Keratinocyte (primary cell): ENCODE measurements at regions not wholly inside any gene's neighbourhood (a gene's known extent, or its start where the extent isn't known, plus 50 kb on each side); places are given as distances from the start of the nearest gene placed in this dataset.

Experiments used
- DNase-seq: peaks from one replicate; pipeline ENCODE4 v3.0.0-alpha.2; 2011; ENCODE audit warnings: low read depth, missing footprints, low spot score
- FAIRE-seq: peaks from 2 replicates; lab custom pipeline; 2011; peaks lifted over from hg19 to GRCh38; lab: Jason Lieb, UNC
- H2AFZ ChIP-seq: 2 replicates; pipeline ENCODE4 v1.6.0; 2012; ENCODE audit warnings: low read length, control low read depth, inconsistent platforms; ENCODE audit not compliant: control insufficient read depth
- H3K27ac ChIP-seq: 2 replicates; pipeline ENCODE4 v1.5.1; 2011; ENCODE audit warnings: low read length; ENCODE audit not compliant: control insufficient read depth, insufficient read depth
- H3K27me3 ChIP-seq: 3 replicates; pipeline ENCODE4 v1.6.0; 2011; ENCODE audit warnings: low read length; ENCODE audit not compliant: control insufficient read depth, insufficient read depth; ENCODE audit errors: extremely low read depth
- H3K36me3 ChIP-seq, 2 experiments: 2 replicates in 1 of 2; 3 replicates in 1 of 2; pipeline ENCODE4 v1.5.1; 2011; ENCODE audit warnings: low read length in 2 of 2, mild to moderate bottlenecking in 1 of 2; ENCODE audit not compliant: control insufficient read depth in 2 of 2, insufficient read depth in 2 of 2; ENCODE audit errors: extremely low read depth in 1 of 2
- H3K4me1 ChIP-seq: 3 replicates; pipeline ENCODE4 v1.5.1; 2011; ENCODE audit warnings: low read length; ENCODE audit not compliant: control insufficient read depth, insufficient read depth; ENCODE audit errors: extremely low read depth
- H3K4me2 ChIP-seq: 3 replicates; pipeline ENCODE4 v1.6.0; 2011; ENCODE audit warnings: low read depth, low read length; ENCODE audit not compliant: control insufficient read depth, insufficient read depth; ENCODE audit errors: extremely low read depth
- H3K4me3 ChIP-seq, 3 experiments: fragments of 200-600 bp in 1 of 3; sonication (generic) in 1 of 3; 2 replicates in 2 of 3; 3 replicates in 1 of 3; pipeline ENCODE4 v1.5.1; 2011 to 2016; ENCODE audit warnings: low read length in 3 of 3, mild to moderate bottlenecking in 3 of 3, control low read depth in 2 of 3, inconsistent platforms in 1 of 3, low read depth in 1 of 3, mixed read lengths in 1 of 3, mixed run types in 1 of 3, moderate library complexity in 1 of 3; ENCODE audit not compliant: control insufficient read depth in 2 of 3, insufficient read depth in 2 of 3; ENCODE audit errors: extremely low read depth in 1 of 3
- H3K79me2 ChIP-seq: 2 replicates; pipeline ENCODE4 v1.6.0; 2012; ENCODE audit warnings: low read length; ENCODE audit not compliant: control insufficient read depth, insufficient read depth
- H3K9ac ChIP-seq: 3 replicates; pipeline ENCODE4 v1.6.0; 2011; ENCODE audit warnings: low read length; ENCODE audit not compliant: control insufficient read depth, insufficient read depth; ENCODE audit errors: extremely low read depth
- H3K9me1 ChIP-seq: 3 replicates; pipeline ENCODE4 v1.6.0; 2011; ENCODE audit warnings: low read length; ENCODE audit not compliant: control insufficient read depth, insufficient read depth; ENCODE audit errors: extremely low read depth
- H3K9me3 ChIP-seq: 2 replicates; pipeline ENCODE4 v1.5.1; 2012; ENCODE audit warnings: low read depth, low read length; ENCODE audit not compliant: control insufficient read depth
- H4K20me1 ChIP-seq: 3 replicates; pipeline ENCODE4 v1.6.0; 2011; ENCODE audit warnings: low read length; ENCODE audit not compliant: control insufficient read depth, insufficient read depth; ENCODE audit errors: extremely low read depth
- EZH2 ChIP-seq: IDR thresholded peaks from one replicate; pipeline ENCODE4 v1.6.1; 2012; ENCODE audit warnings: inconsistent platforms, mild to moderate bottlenecking, low read length, moderate library complexity
- dilution Hi-C: fragments of 300-500 bp; cut with MboI; formaldehyde crosslinking; loops from one replicate; pipeline ENCODE4 v1.7.0; 2020; ENCODE audit warnings: low sequenced_read_pairs; ENCODE audit not compliant: extremely low pct_ligation_motif_present
- TF ChIP-seq, protein P1 (sequence below), 3 experiments: IDR thresholded peaks in 1 of 3; conservative IDR thresholded peaks in 1 of 3; optimal IDR thresholded peaks in 1 of 3; 2 replicates in 2 of 3; 3 replicates in 1 of 3; pipeline versions ENCODE3 to v1.5.1; 2011; ENCODE audit warnings: low read length in 3 of 3, mild to moderate bottlenecking in 3 of 3, moderate library complexity in 2 of 3, control low read depth in 1 of 3, inconsistent platforms in 1 of 3; ENCODE audit not compliant: insufficient read depth in 2 of 3; ENCODE audit errors: extremely low read depth in 1 of 3

DNA sequence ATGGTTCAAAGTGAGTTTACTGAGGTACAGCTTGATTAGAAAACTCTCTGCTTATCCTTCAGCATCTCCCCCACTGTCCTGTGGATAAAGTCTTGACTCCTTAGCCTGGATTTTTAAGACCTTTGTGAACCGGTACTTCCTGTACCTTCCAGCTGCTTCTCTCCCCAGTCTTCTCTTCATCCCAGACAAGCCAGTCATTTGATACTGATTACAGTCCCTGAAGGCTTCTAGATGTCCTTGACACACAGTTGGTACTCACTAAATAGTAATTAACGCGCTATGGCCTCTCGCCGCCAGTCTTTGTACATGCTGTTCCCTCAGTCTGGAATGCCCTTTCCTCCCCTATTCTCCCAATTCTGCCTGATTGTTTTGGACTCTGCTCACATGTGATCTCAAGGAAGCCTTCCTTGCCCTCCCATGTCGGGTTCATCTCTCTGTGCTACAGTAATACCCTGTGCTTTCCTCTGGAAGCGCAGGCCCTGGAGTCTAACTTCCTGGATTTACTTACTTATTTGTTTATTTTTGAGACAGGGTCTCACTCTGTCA lies 50.6 kb upstream of the PTGR2 start:
- Histone ChIP-seq H3K9ac (no peak overlapping the region), H3K9me3 (no peaks in the 10 kb centered on the region), H3K4me1 (peaks cover 34% of the 10 kb centered on the region), H3K27ac (no peak overlapping the region), H3K36me3 (no peaks in the 10 kb centered on the region), H3K9me1 (no peaks in the 10 kb centered on the region), H3K4me3 (no peak overlapping the region), H3K4me2 (no peak overlapping the region), H3K27me3 (no peaks in the 10 kb centered on the region), H2AFZ (no peak overlapping the region), H3K79me2 (no peaks in the 10 kb centered on the region), H4K20me1 (no peaks in the 10 kb centered on the region)
- DNase-seq = no peak
- TF ChIP-seq, protein P1, sequence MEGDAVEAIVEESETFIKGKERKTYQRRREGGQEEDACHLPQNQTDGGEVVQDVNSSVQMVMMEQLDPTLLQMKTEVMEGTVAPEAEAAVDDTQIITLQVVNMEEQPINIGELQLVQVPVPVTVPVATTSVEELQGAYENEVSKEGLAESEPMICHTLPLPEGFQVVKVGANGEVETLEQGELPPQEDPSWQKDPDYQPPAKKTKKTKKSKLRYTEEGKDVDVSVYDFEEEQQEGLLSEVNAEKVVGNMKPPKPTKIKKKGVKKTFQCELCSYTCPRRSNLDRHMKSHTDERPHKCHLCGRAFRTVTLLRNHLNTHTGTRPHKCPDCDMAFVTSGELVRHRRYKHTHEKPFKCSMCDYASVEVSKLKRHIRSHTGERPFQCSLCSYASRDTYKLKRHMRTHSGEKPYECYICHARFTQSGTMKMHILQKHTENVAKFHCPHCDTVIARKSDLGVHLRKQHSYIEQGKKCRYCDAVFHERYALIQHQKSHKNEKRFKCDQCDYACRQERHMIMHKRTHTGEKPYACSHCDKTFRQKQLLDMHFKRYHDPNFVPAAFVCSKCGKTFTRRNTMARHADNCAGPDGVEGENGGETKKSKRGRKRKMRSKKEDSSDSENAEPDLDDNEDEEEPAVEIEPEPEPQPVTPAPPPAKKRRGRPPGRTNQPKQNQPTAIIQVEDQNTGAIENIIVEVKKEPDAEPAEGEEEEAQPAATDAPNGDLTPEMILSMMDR (optimal IDR thresholded peaks at IDR 0.05 in 1 of 3, IDR thresholded peaks at IDR 0.05 in 1 of 3, conservative IDR thresholded peaks at IDR 0.05 in 1 of 3; ENCODE audit: extremely low read depth in 1 of 3, insufficient read depth in 2 of 3, low read length in 3 of 3) = no peak
- no peak for TF ChIP-seq EZH2
- dilution Hi-C loops = no loop called here
- FAIRE-seq = no peak

DNA sequence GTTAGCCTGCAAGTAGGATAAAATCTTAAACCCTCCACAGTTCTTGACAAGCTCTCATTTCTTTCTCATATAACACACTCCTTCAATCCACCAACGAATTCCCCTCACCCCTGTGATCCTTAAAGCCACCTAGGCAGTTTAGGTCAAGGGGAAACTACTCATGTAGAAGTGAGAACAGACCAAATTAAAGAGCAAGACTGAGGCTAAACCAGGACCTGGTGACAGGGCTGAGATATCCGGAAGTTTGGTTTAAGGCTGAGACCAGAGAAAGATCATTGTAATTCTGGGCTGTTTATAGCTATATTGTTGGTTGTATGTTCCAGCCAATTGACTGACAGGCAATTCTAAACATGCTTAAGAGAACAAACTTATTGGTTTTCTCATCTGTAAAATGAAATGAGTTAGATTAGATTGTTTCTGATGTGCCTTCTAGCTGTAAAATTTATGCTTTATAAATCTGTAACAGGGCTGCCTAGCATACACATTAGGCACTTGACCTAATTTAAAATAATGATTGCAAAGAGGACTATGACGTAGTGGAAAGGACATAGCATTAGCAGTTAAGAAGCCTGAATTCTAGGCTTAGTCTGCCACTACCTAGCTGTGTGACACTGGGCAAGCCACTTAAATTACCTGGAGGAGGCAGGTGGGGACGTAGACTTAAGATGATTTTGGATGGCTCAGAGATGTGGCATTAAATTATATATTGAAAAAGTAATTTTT lies 53.9 kb upstream of the PTGR2 start:
- H3K4me1 ChIP-seq = peaks cover 46% of the 10 kb centered on the region
- H2AFZ ChIP-seq = peak overlapping the region; percentile 41
- DNase-seq (no peak), FAIRE-seq (no peak)
- no peak overlapping the region for H3K27ac ChIP-seq
- H4K20me1 ChIP-seq = no peaks in the 10 kb centered on the region
- no peak overlapping the region for H3K9ac ChIP-seq
- no peaks in the 10 kb centered on the region for H3K27me3 ChIP-seq
- H3K79me2 ChIP-seq = no peaks in the 10 kb centered on the region
- H3K4me3 ChIP-seq = no peak overlapping the region
- no peaks in the 10 kb centered on the region for H3K36me3 ChIP-seq
- TF ChIP-seq, protein P1 (optimal IDR thresholded peaks at IDR 0.05 in 1 of 3, IDR thresholded peaks at IDR 0.05 in 1 of 3, conservative IDR thresholded peaks at IDR 0.05 in 1 of 3; ENCODE audit: extremely low read depth in 1 of 3, insufficient read depth in 2 of 3, low read length in 3 of 3) = no peak
- H3K4me2 ChIP-seq = no peak overlapping the region
- dilution Hi-C loops = no loop called here
- H3K9me3 ChIP-seq = no peaks in the 10 kb centered on the region
- H3K9me1 ChIP-seq = no peaks in the 10 kb centered on the region
